ENCODE measurements at regions not wholly inside any gene's neighbourhood (a gene's known extent, or its start where the extent isn't known, plus 50 kb on each side); places are given as distances from the start of the nearest gene placed in this dataset.
"Not testable (repeated sequence)": the region's sequence is repeated elsewhere in the genome, so short reads cannot be mapped to it uniquely, and the experiment has no call there.

- WGBS (ENCODE audit: insufficient coverage, low lambda C conversion rate) = 100% methylated on average over 1 of the region's 2 CpGs
- H3K36me3 ChIP-seq (ENCODE audit: control insufficient read depth, insufficient read depth, low read length); H3K4me1 ChIP-seq (ENCODE audit: control insufficient read depth, insufficient read depth, low read length); H3K27ac ChIP-seq (ENCODE audit: low read length); H3K27me3 ChIP-seq (ENCODE audit: control insufficient read depth, insufficient read depth, low read length); H3K9me3 ChIP-seq (ENCODE audit: control insufficient read depth, low read depth, low read length); DNase-seq; H3K4me3 ChIP-seq (ENCODE audit: low read length): not testable (repeated sequence)
Measured at GRCh38 chr11:67940440-67940839, 63.5 kb downstream of the UNC93B1 start.

DNA sequence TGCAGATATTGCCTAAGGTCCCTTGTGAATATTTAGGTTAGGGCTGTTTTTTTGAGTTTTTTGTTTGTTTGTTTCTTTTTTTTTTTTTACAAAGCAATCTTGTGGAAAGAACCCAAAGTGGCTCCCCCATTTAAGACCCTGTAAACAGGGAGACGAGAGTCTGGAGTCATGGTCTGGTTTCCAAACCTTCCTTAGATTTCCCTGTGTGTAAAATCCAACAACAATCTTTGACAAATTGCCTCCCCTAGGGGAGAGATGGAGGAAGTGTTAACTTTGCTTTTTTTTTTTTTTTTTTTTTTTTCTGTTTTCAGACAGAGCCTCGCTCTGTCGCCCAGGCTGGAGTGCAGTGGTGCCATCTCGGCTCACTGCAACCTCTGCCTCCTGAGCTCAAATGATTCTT lies 64.9 kb downstream of the UNC93B1 start:
- not testable (repeated sequence) for H3K36me3 ChIP-seq (ENCODE audit: control insufficient read depth, insufficient read depth, low read length); H3K27me3 ChIP-seq (ENCODE audit: control insufficient read depth, insufficient read depth, low read length); H3K4me1 ChIP-seq (ENCODE audit: control insufficient read depth, insufficient read depth, low read length); H3K4me3 ChIP-seq (ENCODE audit: low read length); H3K27ac ChIP-seq (ENCODE audit: low read length); H3K9me3 ChIP-seq (ENCODE audit: control insufficient read depth, low read depth, low read length)
- no CpG with 5 or more reads among the region's 4 CpGs for WGBS (ENCODE audit: insufficient coverage, low lambda C conversion rate)
- peak in 1 of 2 donors; percentile 1 for DNase-seq

DNA sequence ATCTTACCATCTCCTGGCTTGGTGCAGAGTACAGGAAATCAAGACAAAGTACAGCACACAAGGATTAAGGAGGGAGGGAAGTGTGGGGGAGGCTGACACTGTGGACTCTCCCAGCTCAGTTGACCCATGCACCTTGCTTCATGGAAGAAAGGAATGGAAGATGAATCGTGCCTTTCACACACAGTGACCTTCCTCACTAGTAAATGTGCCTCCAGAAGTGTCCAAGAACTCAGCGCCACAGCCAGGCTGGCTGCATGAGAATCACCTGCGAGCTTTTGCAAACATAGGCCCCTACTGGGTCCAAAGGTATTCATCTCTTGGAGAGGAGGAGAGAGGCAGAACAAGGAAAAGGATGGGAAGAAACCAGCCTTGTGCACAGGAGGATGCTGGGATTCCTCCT lies 65.5 kb downstream of the UNC93B1 start:
- peak; percentile 30 to 63 for DNase-seq
- not testable (repeated sequence) for H3K27me3 ChIP-seq (ENCODE audit: control insufficient read depth, insufficient read depth, low read length); H3K36me3 ChIP-seq (ENCODE audit: control insufficient read depth, insufficient read depth, low read length); H3K4me1 ChIP-seq (ENCODE audit: control insufficient read depth, insufficient read depth, low read length); H3K9me3 ChIP-seq (ENCODE audit: control insufficient read depth, low read depth, low read length); H3K4me3 ChIP-seq (ENCODE audit: low read length)
- WGBS (ENCODE audit: insufficient coverage, low lambda C conversion rate) = no CpG with 5 or more reads among the region's 3 CpGs
- H3K27ac ChIP-seq (ENCODE audit: low read length) = peak overlapping the region; percentile 51

DNA sequence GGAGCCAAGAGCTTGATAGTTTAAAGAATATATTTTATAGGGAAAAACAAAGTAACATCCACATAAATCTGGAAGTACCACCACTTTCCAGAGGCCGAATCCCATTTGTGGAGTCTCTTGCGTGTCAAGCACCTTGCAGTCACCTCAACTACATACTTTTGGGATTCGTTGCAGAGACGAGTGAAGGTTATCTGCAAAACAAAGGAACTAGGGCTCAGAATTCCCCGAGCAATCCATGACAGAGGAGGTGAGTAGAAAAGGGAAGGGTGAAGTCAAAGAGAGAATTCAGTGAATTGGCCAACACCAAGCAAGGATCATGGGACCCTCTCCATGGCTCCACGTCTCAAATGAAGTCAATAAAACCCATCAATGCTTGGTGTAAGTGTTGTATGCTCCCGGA lies 80.3 kb downstream of the UNC93B1 start:
- not testable (repeated sequence) for H3K36me3 ChIP-seq (ENCODE audit: control insufficient read depth, insufficient read depth, low read length); H3K4me3 ChIP-seq (ENCODE audit: low read length); H3K4me1 ChIP-seq (ENCODE audit: control insufficient read depth, insufficient read depth, low read length); H3K27me3 ChIP-seq (ENCODE audit: control insufficient read depth, insufficient read depth, low read length); H3K27ac ChIP-seq (ENCODE audit: low read length); DNase-seq; H3K9me3 ChIP-seq (ENCODE audit: control insufficient read depth, low read depth, low read length)
- no CpG with 5 or more reads among the region's 7 CpGs for WGBS (ENCODE audit: insufficient coverage, low lambda C conversion rate)

GRCh38 chr11:67920546-67920945 lies 83.4 kb downstream of the UNC93B1 start:
- DNase-seq; H3K27me3 ChIP-seq (ENCODE audit: control insufficient read depth, insufficient read depth, low read length); H3K27ac ChIP-seq (ENCODE audit: low read length); H3K4me3 ChIP-seq (ENCODE audit: low read length); H3K36me3 ChIP-seq (ENCODE audit: control insufficient read depth, insufficient read depth, low read length); H3K9me3 ChIP-seq (ENCODE audit: control insufficient read depth, low read depth, low read length); H3K4me1 ChIP-seq (ENCODE audit: control insufficient read depth, insufficient read depth, low read length): not testable (repeated sequence)
- no CpG with 5 or more reads among the region's 6 CpGs for WGBS (ENCODE audit: insufficient coverage, low lambda C conversion rate)

- not testable (repeated sequence) for H3K27me3 ChIP-seq (ENCODE audit: control insufficient read depth, insufficient read depth, low read length); DNase-seq; H3K36me3 ChIP-seq (ENCODE audit: control insufficient read depth, insufficient read depth, low read length); H3K4me3 ChIP-seq (ENCODE audit: low read length); H3K9me3 ChIP-seq (ENCODE audit: control insufficient read depth, low read depth, low read length); H3K4me1 ChIP-seq (ENCODE audit: control insufficient read depth, insufficient read depth, low read length); H3K27ac ChIP-seq (ENCODE audit: low read length)
- no CpG with 5 or more reads among the region's 3 CpGs for WGBS (ENCODE audit: insufficient coverage, low lambda C conversion rate)
Measured at GRCh38 chr11:67912184-67912583, 91.7 kb downstream of the UNC93B1 start.

DNA sequence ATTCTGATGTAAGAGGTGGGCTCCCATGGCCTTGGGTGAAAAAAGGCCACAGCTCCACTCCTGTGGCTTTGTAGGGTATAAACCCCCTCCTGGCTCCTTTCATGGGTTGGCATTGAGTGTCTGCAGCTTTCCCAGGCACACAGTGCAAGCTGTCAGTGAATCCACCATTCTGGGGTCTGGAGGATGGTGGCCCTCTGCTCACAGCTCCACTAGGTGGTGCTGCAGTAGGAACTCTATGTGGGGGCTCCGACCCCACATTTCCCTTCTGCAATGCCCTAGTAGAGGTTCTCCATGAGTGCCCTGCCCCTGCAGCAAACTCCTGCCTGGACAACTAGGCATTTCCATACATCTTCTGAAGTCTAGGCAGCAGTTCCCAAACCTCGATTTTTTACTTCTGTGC lies 92.7 kb downstream of the UNC93B1 start:
- H3K4me3 ChIP-seq (ENCODE audit: low read length); H3K27me3 ChIP-seq (ENCODE audit: control insufficient read depth, insufficient read depth, low read length); H3K9me3 ChIP-seq (ENCODE audit: control insufficient read depth, low read depth, low read length); H3K27ac ChIP-seq (ENCODE audit: low read length); H3K36me3 ChIP-seq (ENCODE audit: control insufficient read depth, insufficient read depth, low read length); H3K4me1 ChIP-seq (ENCODE audit: control insufficient read depth, insufficient read depth, low read length): not testable (repeated sequence)
- peak in 1 of 2 donors; percentile 3 for DNase-seq
- no CpG with 5 or more reads among the region's 2 CpGs for WGBS (ENCODE audit: insufficient coverage, low lambda C conversion rate)

GRCh38 chr11:67910803-67911202 lies 93.1 kb downstream of the UNC93B1 start:
- not testable (repeated sequence) for H3K36me3 ChIP-seq (ENCODE audit: control insufficient read depth, insufficient read depth, low read length); H3K4me1 ChIP-seq (ENCODE audit: control insufficient read depth, insufficient read depth, low read length); H3K9me3 ChIP-seq (ENCODE audit: control insufficient read depth, low read depth, low read length); H3K4me3 ChIP-seq (ENCODE audit: low read length); H3K27me3 ChIP-seq (ENCODE audit: control insufficient read depth, insufficient read depth, low read length); H3K27ac ChIP-seq (ENCODE audit: low read length)
- DNase-seq = peak in 1 of 2 donors; percentile 15
- WGBS (ENCODE audit: insufficient coverage, low lambda C conversion rate) = no CpG with 5 or more reads among the region's 1 CpG

GRCh38 chr11:67906969-67907368 lies 96.9 kb downstream of the UNC93B1 start:
- no CpG with 5 or more reads among the region's 1 CpG for WGBS (ENCODE audit: insufficient coverage, low lambda C conversion rate)
- not testable (repeated sequence) for H3K4me1 ChIP-seq (ENCODE audit: control insufficient read depth, insufficient read depth, low read length); H3K27ac ChIP-seq (ENCODE audit: low read length); H3K4me3 ChIP-seq (ENCODE audit: low read length); H3K36me3 ChIP-seq (ENCODE audit: control insufficient read depth, insufficient read depth, low read length); H3K9me3 ChIP-seq (ENCODE audit: control insufficient read depth, low read depth, low read length); DNase-seq; H3K27me3 ChIP-seq (ENCODE audit: control insufficient read depth, insufficient read depth, low read length)

DNA sequence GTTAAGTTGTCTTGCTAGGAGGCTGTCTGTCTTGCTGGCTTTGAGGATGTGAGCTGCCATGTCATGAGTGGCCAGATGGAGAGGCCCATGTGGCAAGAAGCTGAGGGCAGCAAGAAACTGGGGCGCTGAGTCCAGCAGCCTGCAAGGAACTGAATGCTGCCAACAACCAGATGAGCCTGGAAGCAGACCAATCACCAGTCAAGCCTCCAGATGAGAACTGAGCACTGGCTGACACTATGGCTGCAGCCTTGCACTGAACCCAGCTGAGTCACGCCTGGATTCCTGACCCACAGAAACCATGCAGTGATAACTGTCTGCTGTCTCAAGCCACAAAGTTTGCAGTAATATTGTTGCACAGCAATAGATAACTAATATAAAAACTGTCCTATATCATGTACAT lies 104.4 kb downstream of the UNC93B1 start:
- not testable (repeated sequence) for H3K27me3 ChIP-seq (ENCODE audit: control insufficient read depth, insufficient read depth, low read length); H3K27ac ChIP-seq (ENCODE audit: low read length); H3K4me1 ChIP-seq (ENCODE audit: control insufficient read depth, insufficient read depth, low read length); DNase-seq; H3K9me3 ChIP-seq (ENCODE audit: control insufficient read depth, low read depth, low read length); H3K36me3 ChIP-seq (ENCODE audit: control insufficient read depth, insufficient read depth, low read length); H3K4me3 ChIP-seq (ENCODE audit: low read length)
- WGBS (ENCODE audit: insufficient coverage, low lambda C conversion rate) = no CpG with 5 or more reads among the region's 2 CpGs

DNA sequence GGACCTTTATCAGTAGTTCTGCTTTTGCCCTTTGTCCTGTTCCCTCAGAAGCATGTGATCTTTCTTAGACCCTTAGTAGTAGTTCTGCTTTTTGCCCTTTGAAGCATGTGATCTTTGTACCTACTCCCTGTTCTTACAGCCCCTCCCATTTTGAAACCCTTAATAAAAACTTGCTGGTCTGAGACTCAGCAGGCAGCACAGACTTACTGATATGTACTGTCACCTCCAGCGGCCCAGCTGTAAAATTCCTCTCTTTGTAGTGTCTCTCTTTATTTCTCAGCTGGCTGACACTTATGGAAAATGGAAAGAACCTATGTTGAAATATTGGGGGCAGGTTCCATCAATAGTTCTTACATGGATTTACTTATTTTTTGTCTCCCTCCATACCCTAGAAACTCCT lies 110.4 kb downstream of the UNC93B1 start:
- DNase-seq = peak in 1 of 2 donors; percentile 40
- not testable (repeated sequence) for H3K36me3 ChIP-seq (ENCODE audit: control insufficient read depth, insufficient read depth, low read length); H3K27me3 ChIP-seq (ENCODE audit: control insufficient read depth, insufficient read depth, low read length); H3K4me1 ChIP-seq (ENCODE audit: control insufficient read depth, insufficient read depth, low read length); H3K4me3 ChIP-seq (ENCODE audit: low read length); H3K9me3 ChIP-seq (ENCODE audit: control insufficient read depth, low read depth, low read length)
- H3K27ac ChIP-seq (ENCODE audit: low read length) = peak overlapping the region; percentile 58
- WGBS (ENCODE audit: insufficient coverage, low lambda C conversion rate) = no CpG with 5 or more reads among the region's 1 CpG

Measured in large intestine (tissue), 3 donors.